Endothelial cell of hepatic sinusoid (primary cell): ENCODE measurements at regions not wholly inside any gene's neighbourhood (a gene's known extent, or its start where the extent isn't known, plus 50 kb on each side); places are given as distances from the start of the nearest gene placed in this dataset.

Experiments used
- in situ Hi-C: cut with HindIII; loops from 2 replicates; pipeline ENCODE4 v1.10.0; 2017; ENCODE audit warnings: low sequenced_read_pairs

GRCh38 chr4:41359422-41359775 is 102.7 kb downstream of the UCHL1 start:
- in situ Hi-C loops: no loop called here

DNA sequence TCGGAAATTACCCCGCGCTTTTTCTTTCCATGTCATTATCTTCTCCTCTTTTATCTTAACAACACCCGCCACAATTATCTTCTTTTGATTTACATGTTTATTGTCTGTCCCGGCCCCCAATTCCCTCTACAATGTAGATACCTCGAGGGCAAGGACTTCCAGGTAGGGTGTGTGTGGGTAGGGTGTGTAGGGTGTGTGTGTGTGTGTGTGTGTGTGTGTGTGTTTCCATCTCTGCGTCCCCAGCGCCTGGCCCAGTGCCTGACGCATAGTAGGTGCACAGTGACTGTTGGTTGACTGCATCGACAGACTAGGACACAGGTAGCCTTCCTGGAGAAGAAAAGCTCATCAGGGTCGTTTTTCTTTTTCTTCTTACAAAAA is 103.1 kb downstream of the UCHL1 start:
- in situ Hi-C loops: no loop called here

- in situ Hi-C loops: no loop called here
Observed at GRCh38 chr4:41360214-41360920, 103.6 kb downstream of the UCHL1 start.

GRCh38 chr4:41360921-41361793 is 104.4 kb downstream of the UCHL1 start:
- in situ Hi-C loops: no loop called here

GRCh38 chr4:41361794-41362526 is 105.2 kb downstream of the UCHL1 start:
- in situ Hi-C loops: no loop called here

GRCh38 chr4:41362621-41363383 is 106.1 kb downstream of the UCHL1 start:
- in situ Hi-C loops: no loop called here

DNA sequence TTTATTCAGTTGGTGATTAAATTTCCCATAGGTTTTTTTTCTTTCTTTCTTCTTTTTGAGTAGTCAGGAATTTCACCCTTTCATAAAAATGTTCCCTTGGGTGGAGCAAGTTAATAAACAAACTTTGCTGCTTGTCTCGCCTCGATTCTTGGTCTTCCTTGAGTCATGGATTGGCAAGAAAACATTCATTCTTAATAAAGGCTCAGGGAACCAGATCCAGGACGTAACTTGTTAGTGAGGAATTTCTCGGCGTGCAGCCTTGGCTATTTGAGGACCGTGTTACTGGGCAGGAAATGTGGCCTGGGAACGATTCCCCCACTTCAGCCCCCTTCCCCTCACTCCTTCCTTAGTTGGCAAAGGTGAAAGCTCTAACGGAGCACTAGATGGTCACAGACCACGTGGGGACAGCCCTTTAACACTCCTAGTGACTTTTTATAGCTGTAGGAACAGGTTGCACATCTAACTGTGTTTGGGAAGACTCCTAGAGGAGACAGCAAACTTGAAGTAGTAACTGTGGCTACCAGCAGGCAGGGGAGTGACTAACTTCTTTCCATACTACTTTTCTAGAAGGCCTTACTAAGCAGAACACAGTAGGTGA is 106.8 kb downstream of the UCHL1 start:
- in situ Hi-C loops: no loop called here

GRCh38 chr4:41364876-41365275 is 108.1 kb downstream of the UCHL1 start:
- in situ Hi-C loops: no loop called here

DNA sequence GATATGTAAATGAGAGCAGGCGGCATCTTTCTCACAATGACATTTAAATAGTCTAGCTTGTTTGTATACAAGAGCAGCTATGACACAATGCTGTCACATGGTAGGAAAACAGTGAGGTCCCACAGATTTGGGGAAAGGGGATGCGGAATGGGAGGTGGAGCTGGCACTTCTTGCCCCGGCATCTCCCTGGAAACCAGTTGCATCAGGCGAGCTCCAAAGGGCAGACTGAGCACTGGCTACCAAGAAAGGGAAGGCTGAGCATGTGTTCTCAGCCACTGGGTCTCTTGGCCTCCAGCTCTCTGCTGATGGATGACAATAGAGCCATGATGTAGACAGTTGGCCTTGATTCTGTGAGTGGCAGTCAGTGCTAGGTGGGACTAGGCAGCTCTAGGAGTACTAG is 109.0 kb downstream of the UCHL1 start:
- in situ Hi-C loops: no loop called here

GRCh38 chr4:41366911-41367517 is 110.3 kb downstream of the UCHL1 start:
- in situ Hi-C loops: no loop called here

DNA sequence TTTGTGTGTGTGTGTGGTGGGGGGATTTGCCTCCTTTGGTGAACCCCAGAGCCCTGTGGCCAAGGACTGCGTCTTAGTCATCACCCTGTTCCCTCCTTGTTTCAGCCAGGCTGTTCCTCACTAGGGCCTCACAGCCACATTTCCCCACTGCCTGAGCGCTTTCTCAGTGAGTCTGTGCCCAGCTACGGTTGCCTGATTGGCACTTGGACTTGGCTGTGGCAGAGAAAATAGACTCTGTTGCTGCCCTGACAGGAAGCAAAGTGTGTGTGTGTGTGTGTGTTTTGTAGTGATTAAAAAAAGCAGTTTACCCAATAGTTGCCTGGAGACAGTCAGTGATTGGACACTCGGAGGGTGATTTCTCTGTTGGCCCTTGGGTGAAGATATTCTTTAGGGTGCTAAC is 113.0 kb downstream of the UCHL1 start:
- in situ Hi-C loops: no loop called here

DNA sequence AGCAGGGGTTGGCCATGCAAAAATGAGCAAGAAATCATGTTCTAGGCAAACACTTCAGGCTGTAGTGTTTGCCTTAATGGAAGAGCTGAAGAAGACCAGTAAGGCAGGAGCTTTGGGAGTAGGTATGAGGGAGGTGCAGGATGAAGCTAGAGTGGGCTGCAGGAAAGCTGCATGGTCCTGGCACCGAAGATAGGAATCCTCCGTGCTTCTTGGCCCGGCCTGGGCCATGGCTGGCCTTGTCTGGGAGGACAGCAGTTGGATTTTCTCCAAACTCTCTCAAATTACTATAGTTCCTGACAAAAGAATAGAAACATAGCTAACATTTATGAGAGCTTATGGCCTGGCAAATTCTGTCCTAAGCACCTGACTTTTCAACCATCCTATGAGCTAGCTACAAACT is 116.5 kb downstream of the UCHL1 start:
- in situ Hi-C loops: no loop called here

- in situ Hi-C loops: no loop called here
Observed at GRCh38 chr4:41374490-41374889, 117.8 kb downstream of the UCHL1 start.

GRCh38 chr4:41375561-41375960 is 118.8 kb downstream of the UCHL1 start:
- in situ Hi-C loops: no loop called here

DNA sequence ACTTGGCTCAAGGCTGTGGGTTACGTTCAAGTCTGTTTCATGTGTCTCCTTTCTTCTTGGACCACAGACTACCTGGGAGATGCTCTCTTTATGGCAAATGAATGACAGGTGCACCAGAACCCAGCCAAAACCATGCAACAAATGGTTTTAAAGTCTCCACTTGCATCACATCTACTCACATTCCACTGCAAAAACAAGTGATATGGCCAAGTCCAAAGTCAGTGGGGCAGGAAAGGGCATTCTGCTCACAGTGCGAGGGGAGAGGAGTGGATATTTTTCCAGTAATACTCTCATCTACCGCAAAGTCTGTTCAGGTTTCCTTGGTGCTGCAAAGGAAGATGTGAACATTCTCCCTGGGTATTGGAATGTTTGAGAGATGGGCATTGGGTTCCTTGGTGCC is 120.5 kb downstream of the UCHL1 start:
- in situ Hi-C loops: no loop called here

DNA sequence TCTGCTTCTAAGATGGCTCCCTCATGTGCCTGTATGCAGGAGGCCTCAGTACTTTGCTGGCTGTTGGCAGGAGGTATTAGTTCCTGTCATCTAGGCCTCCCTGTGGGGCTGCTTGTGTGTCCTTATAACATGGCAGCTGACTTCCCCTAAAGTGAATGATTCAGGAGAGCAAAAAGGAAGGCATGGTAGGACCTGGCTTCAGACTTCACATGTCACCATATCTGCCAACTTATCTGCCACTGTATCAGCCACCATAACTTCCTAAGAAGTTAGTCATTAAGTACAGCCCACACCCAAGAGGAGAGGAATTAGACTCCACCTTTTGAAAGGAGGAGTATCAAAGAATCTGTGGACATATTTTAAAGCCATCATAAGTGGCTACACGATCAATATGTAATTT is 122.5 kb downstream of the UCHL1 start:
- in situ Hi-C loops: no loop called here

DNA sequence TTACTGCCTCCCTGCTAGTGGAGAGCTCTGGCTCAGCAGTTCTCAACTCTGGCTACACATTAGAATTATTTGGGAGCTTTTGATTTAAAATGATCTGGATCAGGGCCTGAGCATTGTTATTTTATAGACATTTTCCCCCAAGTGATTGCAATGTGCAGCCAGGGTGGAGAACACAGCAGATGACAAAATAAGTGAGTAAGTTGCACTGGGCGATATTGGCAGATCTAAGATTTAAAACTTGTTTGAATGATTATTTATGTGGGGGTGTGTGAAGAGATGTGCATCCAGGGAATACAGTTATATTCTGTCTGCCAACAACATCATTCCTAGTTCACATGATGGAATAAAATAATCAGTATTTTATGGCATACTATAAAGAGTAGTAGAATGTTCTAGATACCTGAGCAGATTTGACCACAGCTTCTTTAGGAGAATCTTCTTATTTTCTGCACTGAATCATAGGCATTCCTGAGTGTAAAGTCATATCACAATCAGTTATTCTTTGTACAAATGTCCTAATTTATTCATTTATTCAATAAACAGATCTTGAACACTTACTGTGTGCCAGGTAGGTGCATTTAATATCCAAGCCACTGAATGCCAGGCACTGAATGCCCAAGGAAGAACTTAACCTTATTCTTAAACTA is 123.9 kb downstream of the UCHL1 start:
- in situ Hi-C loops: no loop called here

DNA sequence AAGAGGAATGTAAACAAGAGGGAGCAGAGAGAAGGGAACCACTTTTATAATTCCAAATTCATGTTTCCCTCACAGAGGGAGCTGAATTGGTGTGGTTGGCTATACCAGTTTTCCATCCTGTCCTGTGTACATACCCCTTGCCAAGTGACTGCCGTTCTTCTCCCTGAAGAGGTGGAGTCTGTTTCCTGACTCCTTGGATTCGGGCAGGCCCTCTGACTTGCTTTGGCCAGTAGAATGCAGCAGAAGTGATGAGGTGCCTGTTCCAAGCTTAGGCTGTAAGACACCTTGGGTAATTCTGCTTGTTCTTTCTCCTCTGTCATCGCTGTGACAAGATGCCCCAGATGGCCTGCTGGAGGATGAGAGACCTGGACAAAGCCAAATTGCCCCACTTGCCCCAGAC is 124.7 kb downstream of the UCHL1 start:
- in situ Hi-C loops: no loop called here

- in situ Hi-C loops: no loop called here
Observed at GRCh38 chr4:41384992-41385391, 128.3 kb downstream of the UCHL1 start.

GRCh38 chr4:41385481-41385880 is 128.8 kb downstream of the UCHL1 start:
- in situ Hi-C loops: no loop called here
